OCI-LY7 (cell line): ENCODE measurements at regions not wholly inside any gene's neighbourhood (a gene's known extent, or its start where the extent isn't known, plus 50 kb on each side); places are given as distances from the start of the nearest gene placed in this dataset.

Experiments used
- EZH2phosphoT487 ChIP-seq: fragments of 200-600 bp; sonication (generic); IDR thresholded peaks from 2 replicates; pipeline ENCODE4 v1.6.1; 2018; ENCODE audit warnings: low read depth, borderline replicate concordance, mild to moderate bottlenecking, mixed run types, antibody characterized with exemption, low read length, moderate library complexity, mixed read lengths
- TF ChIP-seq, protein P1 (sequence below): fragments of 200-600 bp; sonication (generic); conservative IDR thresholded peaks from 2 replicates; pipeline ENCODE4 v1.5.1; 2014; ENCODE audit warnings: mild to moderate bottlenecking, antibody characterized with exemption, low read length, moderate library complexity, mixed read lengths

DNA sequence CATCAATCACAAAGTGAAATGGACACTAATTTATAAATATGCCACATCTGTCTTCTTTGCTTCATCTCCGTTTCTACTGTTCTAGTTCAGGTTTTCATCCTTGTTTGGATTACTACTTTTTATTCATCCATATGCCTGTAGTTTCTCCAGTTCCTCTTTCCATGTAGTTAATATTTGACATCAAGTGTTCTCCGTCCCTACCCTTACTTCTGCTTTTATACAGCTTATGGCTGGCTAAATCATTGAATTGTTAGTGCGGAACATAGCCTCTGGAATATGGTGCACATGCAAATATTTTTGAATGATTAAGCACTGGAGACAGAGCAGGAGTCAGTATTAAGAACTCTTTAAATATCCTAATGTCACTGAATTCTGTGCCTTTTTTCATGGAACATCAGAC lies 230.0 kb upstream of the PPP1R3A start:
- TF ChIP-seq, protein P1, sequence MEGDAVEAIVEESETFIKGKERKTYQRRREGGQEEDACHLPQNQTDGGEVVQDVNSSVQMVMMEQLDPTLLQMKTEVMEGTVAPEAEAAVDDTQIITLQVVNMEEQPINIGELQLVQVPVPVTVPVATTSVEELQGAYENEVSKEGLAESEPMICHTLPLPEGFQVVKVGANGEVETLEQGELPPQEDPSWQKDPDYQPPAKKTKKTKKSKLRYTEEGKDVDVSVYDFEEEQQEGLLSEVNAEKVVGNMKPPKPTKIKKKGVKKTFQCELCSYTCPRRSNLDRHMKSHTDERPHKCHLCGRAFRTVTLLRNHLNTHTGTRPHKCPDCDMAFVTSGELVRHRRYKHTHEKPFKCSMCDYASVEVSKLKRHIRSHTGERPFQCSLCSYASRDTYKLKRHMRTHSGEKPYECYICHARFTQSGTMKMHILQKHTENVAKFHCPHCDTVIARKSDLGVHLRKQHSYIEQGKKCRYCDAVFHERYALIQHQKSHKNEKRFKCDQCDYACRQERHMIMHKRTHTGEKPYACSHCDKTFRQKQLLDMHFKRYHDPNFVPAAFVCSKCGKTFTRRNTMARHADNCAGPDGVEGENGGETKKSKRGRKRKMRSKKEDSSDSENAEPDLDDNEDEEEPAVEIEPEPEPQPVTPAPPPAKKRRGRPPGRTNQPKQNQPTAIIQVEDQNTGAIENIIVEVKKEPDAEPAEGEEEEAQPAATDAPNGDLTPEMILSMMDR: no peak
- TF ChIP-seq EZH2phosphoT487: no peak
